DMS53 (cell line): ENCODE measurements at regions not wholly inside any gene's neighbourhood (a gene's known extent, or its start where the extent isn't known, plus 50 kb on each side); places are given as distances from the start of the nearest gene placed in this dataset.

Source experiments
- DNase-seq: peaks from one replicate; lab custom pipeline; 2025; lab: John Stamatoyannopoulos, UW

GRCh38 chr3:64464955-64465354 lies 222.8 kb downstream of the ADAMTS9 start:
- DNase-seq = no peak

- no peak for DNase-seq
Observed at GRCh38 chr3:64463981-64464380, 223.8 kb downstream of the ADAMTS9 start.

- no peak for DNase-seq
Observed at GRCh38 chr3:64462203-64462602, 225.6 kb downstream of the ADAMTS9 start.

- no peak for DNase-seq
Observed at GRCh38 chr3:64460877-64461276, 226.9 kb downstream of the ADAMTS9 start.

- DNase-seq = no peak
Observed at GRCh38 chr3:64460141-64460730, 227.6 kb downstream of the ADAMTS9 start.

GRCh38 chr3:64459711-64460110 lies 228.1 kb downstream of the ADAMTS9 start:
- DNase-seq = no peak

GRCh38 chr3:64457811-64458210 lies 230.0 kb downstream of the ADAMTS9 start:
- no peak for DNase-seq

- DNase-seq = no peak
Observed at GRCh38 chr3:64456674-64457073, 231.1 kb downstream of the ADAMTS9 start.

GRCh38 chr3:64455351-64455750 lies 230.1 kb upstream of the PRICKLE2 start:
- DNase-seq = no peak

- DNase-seq = no peak
Observed at GRCh38 chr3:64454768-64455167, 229.5 kb upstream of the PRICKLE2 start.

GRCh38 chr3:64454179-64454578 lies 228.9 kb upstream of the PRICKLE2 start:
- DNase-seq = no peak

- no peak for DNase-seq
Observed at GRCh38 chr3:64451283-64452012, 226.2 kb upstream of the PRICKLE2 start.

GRCh38 chr3:64450396-64450956 lies 225.2 kb upstream of the PRICKLE2 start:
- no peak for DNase-seq

GRCh38 chr3:64449026-64449425 lies 223.8 kb upstream of the PRICKLE2 start:
- no peak for DNase-seq

GRCh38 chr3:64445944-64446300 lies 220.7 kb upstream of the PRICKLE2 start:
- no peak for DNase-seq

- DNase-seq = peak; percentile 66
Observed at GRCh38 chr3:64445109-64445943, 220.1 kb upstream of the PRICKLE2 start.

- DNase-seq = peak; percentile 30
Observed at GRCh38 chr3:64444490-64445108, 219.3 kb upstream of the PRICKLE2 start.

- DNase-seq = peak; percentile 18
Observed at GRCh38 chr3:64443546-64444381, 218.5 kb upstream of the PRICKLE2 start.

- DNase-seq = peak; percentile 58
Observed at GRCh38 chr3:64441861-64442260, 216.6 kb upstream of the PRICKLE2 start.

- peak; percentile 40 for DNase-seq
Observed at GRCh38 chr3:64440498-64440897, 215.2 kb upstream of the PRICKLE2 start.

GRCh38 chr3:64438812-64439211 lies 213.5 kb upstream of the PRICKLE2 start:
- no peak for DNase-seq
